GM12875 (cell line): ENCODE measurements at regions not wholly inside any gene's neighbourhood (a gene's known extent, or its start where the extent isn't known, plus 50 kb on each side); places are given as distances from the start of the nearest gene placed in this dataset.
"Not testable (repeated sequence)": the region's sequence is repeated elsewhere in the genome, so short reads cannot be mapped to it uniquely, and the experiment has no call there.

Experiments used
- H3K4me3 ChIP-seq: one replicate; pipeline ENCODE4 v1.5.1; 2011; ENCODE audit warnings: low read depth, low read length, control low read depth
- CTCF ChIP-seq: IDR thresholded peaks from 2 replicates; pipeline ENCODE4 v1.5.1; 2011; ENCODE audit warnings: low read depth, mild to moderate bottlenecking, control low read depth, inconsistent platforms, low read length, moderate library complexity, borderline replicate concordance; ENCODE audit not compliant: insufficient read depth

GRCh38 chr21:17679002-17679600 lies 66.4 kb upstream of the BTG3 start:
- H3K4me3 ChIP-seq, result no peak overlapping the region
- TF ChIP-seq CTCF, result peak; percentile 53; the same call in 1 of the 2 replicates

GRCh38 chr21:17676930-17677329 lies 64.2 kb upstream of the BTG3 start:
- not testable (repeated sequence) for H3K4me3 ChIP-seq

- H3K4me3 ChIP-seq, result no peak overlapping the region
- TF ChIP-seq CTCF, result no peak
Observed at GRCh38 chr21:17674106-17674505, 61.4 kb upstream of the BTG3 start.

- TF ChIP-seq CTCF, result no peak
- no peak overlapping the region for H3K4me3 ChIP-seq
Observed at GRCh38 chr21:17673261-17674020, 60.7 kb upstream of the BTG3 start.

GRCh38 chr21:17671733-17672132 lies 59.0 kb upstream of the BTG3 start:
- no peak overlapping the region for H3K4me3 ChIP-seq
- TF ChIP-seq CTCF, result no peak

- no peak for TF ChIP-seq CTCF
- H3K4me3 ChIP-seq, result no peak overlapping the region
Observed at GRCh38 chr21:17668479-17669140, 55.9 kb upstream of the BTG3 start.

GRCh38 chr21:17667256-17667655 lies 54.6 kb upstream of the BTG3 start:
- no peak for TF ChIP-seq CTCF
- no peak overlapping the region for H3K4me3 ChIP-seq
